Heart left ventricle (tissue), 13 donors: ENCODE measurements at regions not wholly inside any gene's neighbourhood (a gene's known extent, or its start where the extent isn't known, plus 50 kb on each side); places are given as distances from the start of the nearest gene placed in this dataset.

Experiments
- POLR2A ChIP-seq, 2 donors: fragments of 450-650 bp; IDR thresholded peaks; one replicate each; pipeline ENCODE4 v1.6.1; 2017; ENCODE audit warnings: antibody characterized with exemption in 2 of 2, mild to moderate bottlenecking in 2 of 2, moderate library complexity in 2 of 2
- TF ChIP-seq, protein P1 (sequence below), 12 donors: fragments of 200-600 bp; sonication (generic) in 4 of 12; IDR thresholded peaks; one replicate each; pipeline versions ENCODE4 v1.5.0 to v1.8.0; 2018 to 2022; ENCODE audit warnings: antibody characterized with exemption in 12 of 12, mild to moderate bottlenecking in 5 of 12
- donor health status: ischemic (EF 13 %, LVEDD 7.1; RV severe dilation, severe dysfunction).
- donor health status: DM: no; HTN: yes; CAD: no.
- donor health status: DM: no; HTN: no; CAD: no.
- donor health status: ischemic (EF 25% LVEDD 6.9; RV normal size, moderate dysfunction).
- donor health status: ischemic (EF 25% LVEDD 5.7; RV mildly dilated, moderate dysfunction).
- donor health status: ischemic (EF 35%, LVEDD 5.7; RV mildly dilated, moderate dysfunction).
- donor health status: nonischemic (EF 11% LVEDD 7.7; RV severe dilation, severe dysfunction).
- donor health status: DM: yes; HTN: yes; CAD: no.
- donor health status: PGD.
- donor health status: ischemic (EF 29% LVEDD 5.4; RV normal size, mild dysfunction).
- donor health status: nonischemic (EF 23%, LVEDD 6.1; RV moderate dilation, normal function).

DNA sequence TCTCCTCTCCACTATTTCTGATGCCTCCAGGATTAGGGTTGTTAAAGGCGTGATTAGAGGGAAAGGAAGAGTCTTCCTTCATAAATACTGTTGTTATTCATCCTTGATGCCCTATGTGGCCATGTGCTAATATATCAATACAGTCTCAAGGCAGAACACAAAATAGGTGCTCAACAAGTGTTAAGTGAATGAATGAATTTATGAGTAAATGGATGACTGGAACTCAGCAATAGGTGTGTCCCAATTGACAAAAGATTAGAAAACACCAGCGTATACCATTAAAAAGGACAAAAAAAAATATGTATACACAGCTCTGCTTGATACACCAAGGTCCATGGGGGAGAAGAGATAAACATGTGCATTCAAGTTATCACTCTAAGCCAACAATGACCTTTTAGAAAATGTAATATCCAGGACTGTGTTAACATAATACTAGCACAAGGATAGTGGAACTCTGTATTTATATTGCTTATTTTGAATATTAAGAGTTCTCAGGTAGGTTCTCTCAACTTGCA, 171.2 kb upstream of the MYLIP start:
- TF ChIP-seq POLR2A (IDR thresholded peaks at IDR 0.05): no peak
- TF ChIP-seq, protein P1, sequence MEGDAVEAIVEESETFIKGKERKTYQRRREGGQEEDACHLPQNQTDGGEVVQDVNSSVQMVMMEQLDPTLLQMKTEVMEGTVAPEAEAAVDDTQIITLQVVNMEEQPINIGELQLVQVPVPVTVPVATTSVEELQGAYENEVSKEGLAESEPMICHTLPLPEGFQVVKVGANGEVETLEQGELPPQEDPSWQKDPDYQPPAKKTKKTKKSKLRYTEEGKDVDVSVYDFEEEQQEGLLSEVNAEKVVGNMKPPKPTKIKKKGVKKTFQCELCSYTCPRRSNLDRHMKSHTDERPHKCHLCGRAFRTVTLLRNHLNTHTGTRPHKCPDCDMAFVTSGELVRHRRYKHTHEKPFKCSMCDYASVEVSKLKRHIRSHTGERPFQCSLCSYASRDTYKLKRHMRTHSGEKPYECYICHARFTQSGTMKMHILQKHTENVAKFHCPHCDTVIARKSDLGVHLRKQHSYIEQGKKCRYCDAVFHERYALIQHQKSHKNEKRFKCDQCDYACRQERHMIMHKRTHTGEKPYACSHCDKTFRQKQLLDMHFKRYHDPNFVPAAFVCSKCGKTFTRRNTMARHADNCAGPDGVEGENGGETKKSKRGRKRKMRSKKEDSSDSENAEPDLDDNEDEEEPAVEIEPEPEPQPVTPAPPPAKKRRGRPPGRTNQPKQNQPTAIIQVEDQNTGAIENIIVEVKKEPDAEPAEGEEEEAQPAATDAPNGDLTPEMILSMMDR (IDR thresholded peaks at IDR 0.05): no peak
